HG02885 (cell line): ENCODE measurements at regions not wholly inside any gene's neighbourhood (a gene's known extent, or its start where the extent isn't known, plus 50 kb on each side); places are given as distances from the start of the nearest gene placed in this dataset.

Source experiments
- ATAC-seq: cut with Tn5 transposase; IDR thresholded peaks from one replicate; pipeline ENCODE4 v1.9.1; 2021; ENCODE audit warnings: mild to moderate bottlenecking; ENCODE audit not compliant: unreplicated experiment, poor library complexity

DNA sequence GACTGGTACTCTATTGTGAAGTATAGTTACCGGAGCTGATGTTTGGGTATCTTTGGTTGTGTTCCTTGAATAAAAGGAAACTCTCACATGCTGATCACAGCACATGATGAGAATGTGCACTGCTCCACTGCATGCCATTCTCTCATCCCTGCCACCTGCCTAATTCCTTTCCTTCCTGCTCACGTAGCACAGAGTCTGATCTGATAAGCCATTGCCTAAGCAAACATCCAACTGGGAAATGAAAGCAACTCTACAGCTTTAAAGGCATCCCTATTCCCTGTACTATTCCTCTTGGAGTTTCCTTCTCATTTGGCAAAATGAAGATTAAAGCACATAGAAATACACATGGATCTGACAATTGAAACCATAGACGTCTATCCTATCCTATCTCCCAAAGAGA lies 359.8 kb downstream of the C3orf38 start:
- ATAC-seq, result no peak

DNA sequence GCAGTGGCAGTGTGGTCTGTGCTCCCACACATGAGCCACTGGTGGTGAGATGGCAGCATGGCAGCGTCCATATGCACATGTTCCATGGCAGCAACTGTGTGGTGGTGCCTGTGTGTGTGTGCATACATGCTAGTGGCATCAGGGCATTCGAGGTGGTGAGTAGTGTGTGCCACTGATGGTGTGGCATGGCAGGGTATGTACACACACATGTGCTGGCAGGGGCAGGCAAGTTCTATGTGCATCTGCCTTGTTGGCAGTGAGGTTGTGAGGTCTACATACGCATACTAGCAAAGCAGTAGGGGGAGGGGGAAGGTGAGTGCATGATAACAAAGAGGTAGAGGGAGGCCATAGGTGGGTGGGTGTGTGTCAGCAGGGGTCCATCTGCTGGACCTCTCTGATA lies 378.7 kb downstream of the C3orf38 start:
- no peak for ATAC-seq

DNA sequence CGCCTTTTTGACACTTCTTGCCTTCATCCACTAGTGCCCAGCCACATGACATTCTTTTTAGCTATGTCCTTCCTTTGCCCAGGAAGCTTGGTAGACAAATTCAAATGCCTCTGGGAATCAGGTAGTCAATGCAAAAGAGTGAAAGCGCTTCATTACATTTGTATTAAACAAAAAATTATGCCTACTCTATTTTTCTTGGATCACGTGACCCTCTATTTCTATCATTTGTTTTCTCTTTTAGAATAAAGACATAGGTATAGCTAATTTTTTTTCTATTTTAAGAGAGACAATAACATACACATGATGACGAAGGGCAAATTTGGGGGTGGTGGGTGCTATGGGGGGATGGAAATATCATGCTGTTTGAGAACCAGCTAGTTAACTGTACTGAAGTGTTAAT lies 384.8 kb downstream of the C3orf38 start:
- ATAC-seq, result no peak

DNA sequence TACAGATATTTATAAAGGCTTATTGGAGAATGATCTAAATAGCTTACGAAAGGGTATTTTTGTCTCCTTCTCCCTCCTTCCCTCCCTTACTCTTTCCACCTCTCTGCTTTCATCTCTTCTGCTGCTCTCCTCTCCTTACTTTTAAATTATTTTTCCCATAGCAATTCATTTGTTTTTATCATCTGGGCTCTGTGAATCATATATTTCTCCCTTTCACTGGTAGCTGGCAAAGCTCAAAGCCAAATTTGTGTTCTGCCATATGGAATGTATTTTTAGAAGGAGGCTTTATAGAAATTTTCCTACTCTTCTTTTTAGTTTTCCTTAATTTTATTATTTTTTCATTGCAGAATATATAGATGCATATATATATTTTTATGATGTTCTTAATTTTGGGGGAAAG lies 385.8 kb downstream of the C3orf38 start:
- ATAC-seq, result no peak

DNA sequence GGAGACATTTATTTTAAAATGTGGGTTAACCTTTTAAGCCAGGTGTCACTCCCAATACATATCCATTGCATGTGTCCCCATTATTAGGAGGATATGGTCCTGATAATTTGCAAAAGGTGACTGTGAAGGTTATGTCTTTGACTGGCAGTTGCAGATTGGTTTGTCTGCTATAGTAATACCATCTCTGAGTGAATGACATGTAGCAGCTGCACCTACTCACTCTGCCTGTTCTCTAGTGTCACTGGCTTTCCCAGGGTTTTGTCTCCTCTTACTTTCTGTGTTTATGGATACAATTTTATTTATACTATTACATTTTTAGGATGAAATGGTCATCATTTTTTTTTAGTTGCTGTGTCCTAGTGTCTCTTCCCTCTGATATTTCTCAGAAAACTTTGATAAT lies 393.2 kb downstream of the C3orf38 start:
- no peak for ATAC-seq

DNA sequence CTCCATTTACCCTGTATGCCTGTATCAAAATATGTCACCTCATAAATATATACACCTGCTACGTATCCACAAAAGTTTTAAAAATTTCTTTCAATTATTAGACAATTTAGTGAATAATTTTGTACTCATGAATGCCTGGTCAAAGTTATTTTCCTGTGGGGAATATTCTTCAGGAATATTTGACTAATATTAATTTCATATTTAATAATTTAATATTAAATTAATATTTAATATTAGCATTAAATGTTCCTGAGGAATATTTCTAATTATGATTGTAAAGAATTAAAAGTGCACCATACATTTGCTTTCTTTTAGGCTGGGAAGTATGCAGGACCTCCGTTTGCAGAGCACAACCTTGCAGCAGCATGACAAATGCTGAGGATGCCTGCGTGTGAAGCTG lies 422.7 kb downstream of the C3orf38 start:
- ATAC-seq, result no peak

DNA sequence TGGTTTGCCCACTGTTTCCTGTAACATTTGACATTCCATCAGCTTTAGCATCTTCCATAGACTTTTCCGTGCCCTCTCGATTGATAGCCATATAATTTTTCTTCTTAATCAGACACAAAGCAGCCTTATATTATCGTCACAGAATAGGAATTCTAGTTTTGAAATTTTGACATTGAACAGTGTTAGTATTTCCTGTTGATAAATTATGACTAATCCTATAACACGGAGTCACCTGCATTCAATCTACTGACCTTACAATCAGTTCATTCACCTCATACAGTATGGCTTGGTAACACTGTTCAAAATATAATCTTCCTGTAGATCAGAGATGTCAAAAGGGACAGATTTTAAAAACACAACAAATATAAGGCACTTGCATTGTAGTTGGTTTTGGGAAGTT lies 423.7 kb downstream of the C3orf38 start:
- no peak for ATAC-seq

DNA sequence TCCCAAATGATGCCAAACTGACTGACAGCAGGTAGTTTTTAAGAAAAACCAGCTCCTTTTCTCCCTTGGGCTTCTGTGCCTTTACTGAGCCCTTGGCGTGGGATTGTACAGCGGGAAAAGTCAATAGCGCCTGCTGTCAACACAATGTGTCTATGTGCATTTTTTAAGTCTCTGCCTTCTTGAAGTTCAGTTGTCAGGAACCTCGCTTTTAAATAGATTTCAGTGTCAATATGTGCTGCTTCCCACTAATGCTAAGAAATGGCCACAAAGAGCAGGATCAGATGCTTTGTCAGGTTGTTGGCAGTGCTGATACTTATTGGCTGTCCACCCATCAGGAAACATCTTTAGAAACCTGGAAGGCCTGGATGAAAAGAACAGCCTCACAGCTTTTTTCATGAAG lies 424.4 kb downstream of the C3orf38 start:
- ATAC-seq, result no peak

DNA sequence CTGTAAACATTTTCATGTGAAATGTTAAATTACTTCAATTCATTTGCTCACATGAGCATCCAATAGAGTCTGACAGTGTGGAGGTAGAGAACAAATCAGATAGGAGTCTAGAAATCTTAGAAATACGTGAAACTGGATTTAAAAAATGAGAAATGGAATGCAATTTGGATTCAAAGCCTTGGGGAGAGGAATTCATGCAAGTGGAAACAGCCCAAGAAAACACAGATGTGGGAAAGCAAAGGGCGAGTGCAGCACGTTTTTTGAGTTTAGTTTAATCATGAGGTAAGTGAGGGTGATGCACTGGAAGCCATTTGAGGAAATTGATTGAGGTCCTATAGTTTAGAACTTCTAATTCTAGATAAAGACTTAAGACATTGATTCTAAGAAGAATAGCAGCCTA lies 434.7 kb downstream of the C3orf38 start:
- no peak for ATAC-seq

DNA sequence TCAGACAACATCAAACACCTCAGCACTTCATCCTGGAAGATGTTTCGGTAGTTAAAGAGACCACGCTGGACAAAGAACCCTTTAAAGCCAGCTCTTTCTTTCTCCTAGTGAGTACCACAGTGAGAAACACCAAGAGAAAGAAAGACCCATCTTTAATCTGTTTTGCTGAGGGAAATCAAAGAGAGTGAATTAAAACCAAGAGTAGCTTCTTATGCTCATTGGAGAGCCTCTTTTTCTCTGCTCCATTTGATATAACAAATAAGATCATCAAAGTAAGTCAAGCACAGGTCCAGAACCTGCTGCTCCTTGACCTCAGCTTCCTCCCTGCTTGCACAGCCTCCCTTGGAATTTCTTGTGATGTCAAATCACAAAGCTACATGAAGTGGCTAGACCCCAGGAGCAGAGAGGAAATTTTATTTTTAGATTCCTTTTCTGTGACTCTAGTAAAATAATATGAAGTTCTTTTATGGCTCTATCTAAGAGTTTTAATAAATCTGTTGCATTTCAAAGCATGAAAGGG lies 436.4 kb downstream of the C3orf38 start:
- no peak for ATAC-seq

DNA sequence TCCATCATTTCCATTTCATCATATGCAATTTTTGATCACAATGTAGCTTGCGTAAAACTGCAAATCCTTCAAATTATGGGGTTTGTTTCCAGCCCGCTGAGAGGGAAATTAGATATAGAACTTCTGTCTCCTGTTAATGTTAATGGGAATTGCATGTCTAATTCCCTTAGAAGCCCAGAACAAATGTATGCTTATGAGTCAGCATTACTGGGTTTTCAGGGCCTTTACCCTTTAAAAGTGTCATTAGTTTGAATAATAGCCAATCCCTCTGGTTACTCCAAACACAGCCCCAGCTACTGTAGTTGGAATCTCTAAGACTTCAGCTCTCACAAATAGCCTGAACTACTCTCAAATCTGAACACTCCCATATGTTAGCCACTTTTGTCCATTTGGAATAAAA lies 439.4 kb downstream of the C3orf38 start:
- no peak for ATAC-seq

DNA sequence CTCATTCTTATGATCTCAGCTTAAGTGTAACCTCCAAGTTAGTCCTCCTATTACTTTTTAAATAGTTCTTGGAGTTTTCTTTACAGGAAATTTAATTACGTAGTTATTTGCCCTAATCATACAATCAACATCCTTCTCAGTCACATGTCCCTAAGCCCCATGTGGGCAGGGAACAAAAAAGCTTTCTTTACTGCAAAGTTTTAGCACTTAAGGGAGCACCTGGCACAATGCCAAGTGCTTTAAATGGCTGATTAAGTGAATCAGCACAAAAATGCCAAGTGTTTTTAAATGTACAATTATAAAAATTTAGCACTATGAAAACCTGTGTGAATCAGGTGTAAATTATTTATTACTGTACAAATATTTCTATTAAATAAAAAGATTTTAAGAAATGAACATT lies 445.3 kb downstream of the C3orf38 start:
- ATAC-seq, result no peak

DNA sequence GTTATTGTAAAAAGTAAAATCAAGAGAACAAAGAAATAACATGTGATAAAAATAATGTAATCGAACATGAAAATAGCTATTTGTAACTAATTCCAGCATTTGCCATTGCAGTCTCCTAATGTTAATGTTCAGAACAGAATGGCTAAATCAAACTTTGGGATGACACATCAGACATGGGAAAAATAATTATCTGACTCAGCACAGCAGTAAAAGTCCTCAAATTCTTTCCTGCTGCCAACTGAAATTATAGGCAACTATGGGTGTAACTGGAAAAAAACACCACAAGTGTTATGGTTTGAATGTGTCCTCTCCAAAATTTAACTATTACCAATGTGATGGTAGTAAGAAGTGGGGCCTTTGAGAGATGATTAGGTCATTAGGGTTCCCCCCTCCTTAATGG lies 446.7 kb downstream of the C3orf38 start:
- ATAC-seq, result no peak

DNA sequence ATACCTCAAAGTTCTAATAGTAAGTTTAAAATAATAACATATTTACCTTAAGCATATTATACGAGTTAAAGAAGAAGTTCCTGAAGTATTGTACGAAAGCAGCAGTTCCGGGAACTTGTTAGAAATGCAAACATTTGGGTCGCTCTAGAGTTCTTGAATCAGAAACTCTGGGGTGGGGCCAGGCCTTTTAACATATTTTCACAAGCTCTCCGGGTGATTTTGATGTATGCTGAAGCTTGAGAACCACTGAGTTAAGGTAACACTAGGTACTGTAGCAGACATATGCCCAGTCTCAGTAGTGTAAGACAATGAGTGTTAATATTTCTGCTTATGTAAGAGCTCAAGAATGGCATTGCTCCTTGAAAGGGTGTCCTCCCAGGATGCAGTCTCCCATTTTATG lies 461.1 kb downstream of the C3orf38 start:
- ATAC-seq, result no peak

DNA sequence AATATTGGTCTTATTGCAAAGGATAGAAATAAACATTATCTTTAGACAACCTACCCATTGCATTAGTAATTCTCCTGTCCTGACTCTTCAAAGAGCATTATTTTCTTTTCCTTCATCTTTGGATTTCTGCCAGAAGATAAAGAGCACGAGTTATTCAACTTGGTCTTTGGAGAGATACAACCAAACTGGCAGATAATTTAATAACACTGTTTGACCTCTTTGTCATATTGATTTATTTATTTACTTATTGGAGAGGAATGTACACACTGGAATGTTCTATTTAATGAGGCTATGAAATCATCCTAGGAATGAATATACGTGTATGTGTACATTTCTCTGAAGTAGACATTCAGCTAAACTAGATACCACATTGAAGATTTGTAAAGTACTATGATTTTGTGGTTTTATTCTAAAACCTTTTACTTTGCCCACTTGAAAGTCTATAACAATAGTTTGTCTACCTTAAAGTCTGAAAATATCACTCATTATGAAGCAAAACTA lies 462.1 kb downstream of the C3orf38 start:
- no peak for ATAC-seq

DNA sequence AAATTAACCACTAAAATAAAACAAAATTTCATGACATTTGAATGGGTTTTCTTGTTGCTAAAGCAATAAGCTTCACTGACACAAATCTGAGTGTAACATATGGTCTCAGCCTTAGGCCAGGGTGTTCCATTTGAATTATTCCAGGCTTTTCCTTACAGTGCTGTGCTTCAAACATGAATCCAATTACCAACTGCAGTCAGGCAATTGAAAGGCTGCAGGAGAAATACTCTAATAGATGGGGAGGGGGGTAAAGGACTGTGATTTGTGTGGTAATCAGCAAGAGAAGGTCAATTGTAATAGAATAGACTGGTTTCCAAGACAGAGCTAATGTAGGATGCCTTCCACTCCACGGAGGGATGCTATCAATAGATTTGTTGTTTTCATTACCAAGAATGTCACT lies 466.7 kb downstream of the C3orf38 start:
- no peak for ATAC-seq

DNA sequence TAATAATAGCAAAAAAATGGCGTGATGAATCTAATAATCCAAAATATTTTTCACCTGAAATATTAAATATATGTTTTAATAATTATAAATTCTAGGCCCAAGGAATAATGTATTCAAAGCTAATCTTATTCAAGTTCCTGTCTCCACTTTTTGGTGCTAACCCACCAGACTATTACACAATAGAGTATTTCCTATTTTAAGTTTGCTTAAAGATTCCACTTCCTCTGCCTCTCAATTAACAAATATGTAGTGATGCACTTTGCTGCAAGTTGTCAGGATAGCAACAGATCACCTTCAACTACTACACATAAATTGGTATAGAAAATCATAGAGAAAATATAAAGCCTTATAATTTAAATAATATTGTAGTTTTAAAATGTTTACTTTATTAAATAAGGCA lies 467.5 kb downstream of the C3orf38 start:
- no peak for ATAC-seq

DNA sequence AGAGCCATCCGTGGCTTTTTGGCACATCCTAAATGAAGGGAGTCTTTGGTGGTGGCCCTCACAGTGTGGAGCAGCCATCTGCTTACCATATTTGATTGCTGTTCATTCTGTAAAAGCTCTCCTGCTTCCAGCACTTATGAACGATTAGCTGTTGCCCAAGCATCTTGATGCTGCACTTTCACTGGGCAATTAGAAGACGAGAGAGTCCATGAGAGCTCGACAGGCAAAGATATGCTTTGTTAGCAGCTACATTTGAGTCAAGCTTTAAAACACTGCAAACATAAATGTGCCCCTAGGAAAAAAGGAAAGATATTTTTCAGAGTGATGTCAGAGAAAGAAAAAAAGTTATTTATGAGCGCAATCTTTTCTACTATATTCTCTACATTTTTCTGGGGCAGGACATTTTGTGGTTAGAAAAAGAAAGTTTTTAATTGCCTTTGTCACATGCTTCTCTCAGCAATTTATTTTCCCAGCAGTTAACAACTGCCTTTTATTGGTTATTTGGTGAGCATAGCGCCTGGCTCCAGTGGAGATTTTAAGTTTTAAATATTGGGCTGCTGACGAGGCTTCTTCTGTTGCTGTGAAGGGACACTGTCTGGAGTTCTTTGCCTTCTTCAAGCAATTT lies 468.4 kb downstream of the C3orf38 start:
- ATAC-seq, result no peak

DNA sequence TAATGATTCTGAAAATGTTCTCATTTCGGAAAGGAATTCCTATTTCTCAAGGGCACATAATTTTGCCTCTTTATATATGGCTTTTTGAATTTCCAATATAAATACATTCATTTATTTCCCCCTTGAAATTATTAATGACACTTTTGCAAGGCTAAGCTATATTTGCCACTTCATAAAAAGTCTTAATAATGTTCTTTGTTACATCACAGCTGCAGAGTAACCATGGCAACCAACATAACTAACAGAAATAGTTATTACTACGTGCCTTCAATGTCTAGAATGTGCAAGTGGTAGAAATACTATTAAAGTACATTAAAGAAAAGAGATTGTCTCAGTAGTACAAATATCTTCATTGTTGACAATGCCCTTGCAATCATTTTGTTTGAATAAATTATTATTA lies 471.8 kb downstream of the C3orf38 start:
- no peak for ATAC-seq

DNA sequence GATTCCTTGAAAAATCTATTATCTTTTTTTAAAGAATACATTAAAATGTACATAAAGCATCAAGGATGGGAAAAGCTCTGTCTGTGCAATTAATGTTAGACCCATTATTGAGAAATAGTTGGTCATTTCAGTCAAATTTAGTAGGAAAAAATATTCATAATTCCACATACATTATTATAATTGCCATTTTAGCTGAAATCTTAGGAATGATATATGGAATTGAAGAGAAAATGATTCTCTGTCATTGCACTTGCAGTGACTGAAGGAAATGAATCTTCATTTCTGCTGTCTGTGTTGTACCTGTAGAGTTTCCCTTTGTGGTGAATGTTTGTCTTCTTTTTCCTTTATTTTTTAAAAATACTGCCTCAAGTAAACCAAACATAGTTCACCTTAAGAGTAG lies 473.9 kb downstream of the C3orf38 start:
- ATAC-seq, result no peak

DNA sequence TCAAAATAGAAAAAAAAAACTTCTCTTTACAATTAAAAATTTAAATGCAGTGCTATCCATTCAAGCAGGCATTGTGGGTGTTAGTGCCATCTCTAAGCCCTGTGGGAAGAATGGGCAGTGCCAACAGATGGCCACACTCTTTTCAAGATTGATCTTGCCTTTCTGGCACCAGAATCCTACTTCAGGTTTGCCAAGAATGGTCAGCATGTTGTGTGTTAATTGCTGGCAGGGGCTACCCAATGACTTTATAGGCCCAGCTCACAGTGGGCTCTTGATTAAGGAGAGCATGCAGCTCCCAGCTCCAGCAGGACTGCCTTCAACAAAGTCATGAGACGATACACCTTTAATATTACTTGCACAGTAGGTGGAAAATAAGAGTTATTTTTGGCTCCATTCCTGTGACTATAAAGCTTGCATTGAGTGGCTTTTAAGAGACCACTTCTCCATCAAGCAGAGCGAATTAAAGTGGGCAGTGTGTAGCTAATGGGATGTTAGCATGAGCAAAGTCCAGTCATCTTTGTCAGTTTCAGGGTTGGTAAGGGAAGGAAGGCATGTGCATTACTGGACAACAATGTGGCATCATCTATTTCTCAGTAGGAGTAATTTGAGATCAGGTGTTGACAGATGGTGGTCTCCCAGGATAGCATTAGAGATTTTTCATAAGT lies 476.8 kb downstream of the C3orf38 start:
- ATAC-seq, result no peak

DNA sequence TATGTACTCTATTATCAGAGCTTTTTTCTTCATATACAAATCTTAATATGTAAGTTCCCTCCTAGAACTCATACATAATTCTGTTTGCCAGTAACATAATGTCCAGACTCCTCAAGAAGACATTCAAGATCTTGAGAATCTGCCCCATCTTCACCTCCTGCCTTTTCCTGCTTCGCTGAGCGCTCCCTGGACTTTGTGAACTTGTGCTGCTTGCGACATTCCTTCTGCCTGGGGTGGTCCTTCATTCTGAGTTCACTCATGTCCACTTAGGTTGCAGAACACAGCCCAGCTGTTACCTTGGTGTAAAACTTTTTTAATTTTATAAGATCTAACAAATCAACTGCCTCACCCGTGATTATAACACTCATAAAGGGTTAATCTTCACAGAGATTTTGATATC lies 478.5 kb upstream of the EPHA3 start:
- ATAC-seq, result no peak
